Effector memory CD8-positive, alpha-beta T cell (primary cell): ENCODE measurements at regions not wholly inside any gene's neighbourhood (a gene's known extent, or its start where the extent isn't known, plus 50 kb on each side); places are given as distances from the start of the nearest gene placed in this dataset.

Source experiments
- ATAC-seq: fragments of 150-1000 bp; cut with Tn5 transposase; replicated peaks from 2 replicates; pipeline ENCODE4 v1.10.0; 2021; ENCODE audit warnings: mild to moderate bottlenecking, moderate library complexity
- DNase-seq, 3 experiments: peaks; one replicate each; pipeline ENCODE4 v3.0.0; 2021
- H3K27ac Mint-ChIP-seq, 2 donors: one replicate each; pipeline ENCODE4 v1.8.0; 2022; ENCODE audit warnings: mild to moderate bottlenecking in 2 of 2, mixed read lengths in 2 of 2, moderate library complexity in 2 of 2
- H3K27me3 Mint-ChIP-seq, 2 donors: one replicate each; pipeline ENCODE4 v1.8.0; 2022; ENCODE audit warnings: mixed read lengths in 2 of 2
- H3K36me3 Mint-ChIP-seq: one replicate; pipeline ENCODE4 v1.8.0; 2022; ENCODE audit warnings: mild to moderate bottlenecking, moderate library complexity, mixed read lengths; ENCODE audit not compliant: insufficient read depth
- H3K4me1 Mint-ChIP-seq, 2 donors: one replicate each; pipeline ENCODE4 v1.8.0; 2022; ENCODE audit warnings: low read depth in 2 of 2, mixed read lengths in 2 of 2
- H3K4me3 Mint-ChIP-seq, 2 donors: one replicate each; pipeline ENCODE4 v1.8.0; 2022; ENCODE audit warnings: mild to moderate bottlenecking in 2 of 2, mixed read lengths in 2 of 2, moderate library complexity in 2 of 2
- H3K9me3 Mint-ChIP-seq, 2 donors: one replicate each; pipeline ENCODE4 v1.8.0; 2022; ENCODE audit warnings: mixed read lengths in 2 of 2

DNA sequence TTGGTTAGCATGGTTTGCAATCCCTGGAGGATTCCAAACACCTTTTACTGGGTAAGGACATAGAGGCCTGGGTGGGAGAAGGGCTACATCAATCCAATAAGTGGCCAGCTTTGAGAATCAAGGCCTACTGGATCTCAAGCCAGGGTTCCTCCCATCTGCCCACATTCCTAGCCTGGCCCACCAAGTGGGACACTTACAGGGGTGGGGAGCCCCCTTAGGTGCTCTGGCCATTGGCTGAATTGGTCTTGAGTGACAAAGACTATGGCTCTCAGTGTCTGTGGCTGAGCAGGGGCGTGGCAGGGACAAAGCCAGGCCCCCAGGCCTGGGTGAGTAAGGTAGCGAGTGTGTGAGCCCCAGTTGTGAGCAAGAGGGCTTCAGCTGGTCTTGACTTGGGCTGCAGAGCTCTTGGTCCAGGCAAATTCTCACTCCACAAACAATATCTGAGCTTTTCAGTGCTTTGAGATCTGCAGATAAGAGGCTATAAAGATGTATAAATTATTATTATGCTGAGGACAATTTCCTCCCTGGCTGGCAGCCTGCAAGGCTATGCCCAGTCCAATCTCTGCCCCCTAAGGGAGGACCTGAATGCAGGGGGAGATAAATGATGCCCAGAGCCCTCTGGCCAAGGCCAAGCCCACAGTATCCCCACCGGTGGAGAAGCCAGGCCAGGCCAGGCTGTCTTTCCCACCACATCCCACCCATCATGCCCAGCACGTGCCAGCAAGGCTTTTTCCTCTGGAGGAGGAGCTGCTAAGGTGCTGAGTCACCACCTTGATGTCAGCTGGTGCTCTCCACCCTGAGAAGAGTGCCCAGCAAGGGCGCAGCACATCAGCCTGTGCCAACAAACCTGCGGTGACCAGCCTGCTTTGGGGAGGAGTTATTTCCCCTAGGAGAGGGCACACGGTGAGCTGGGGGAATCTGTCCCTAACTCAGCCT lies 80.7 kb upstream of the DUSP5 start:
- ATAC-seq (no peak), DNase-seq (no peak)
- Mint-ChIP-seq H3K4me3 (no peak overlapping the region), H3K27ac (no peak overlapping the region), H3K9me3 (no peaks in the 10 kb centered on the region), H3K36me3 (peaks cover 11% of the 10 kb centered on the region), H3K27me3 (no peaks in the 10 kb centered on the region), H3K4me1 (peaks cover 65 to 73% of the 10 kb centered on the region in 2 donors)

DNA sequence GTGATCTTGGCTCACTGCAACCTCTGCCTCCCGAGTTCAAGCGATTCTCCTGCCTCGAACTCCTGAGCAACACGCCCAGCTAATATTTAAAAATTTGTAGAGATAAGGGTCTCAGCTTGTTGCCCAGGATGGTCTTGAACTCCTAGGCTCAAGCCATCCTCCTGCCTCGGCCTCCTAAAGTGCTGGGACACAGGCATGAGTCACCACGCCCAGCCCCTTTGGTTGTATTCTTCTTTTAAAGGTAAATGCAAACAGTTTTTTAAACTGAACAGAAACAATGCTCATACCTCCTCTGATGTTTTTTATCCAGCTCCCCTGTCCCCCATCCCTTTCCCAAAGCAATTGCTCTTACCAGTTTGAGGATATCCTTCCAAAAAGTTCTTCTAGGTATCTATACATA lies 79.5 kb upstream of the DUSP5 start:
- no peaks in the 10 kb centered on the region for H3K9me3 Mint-ChIP-seq
- no peak overlapping the region for H3K27ac Mint-ChIP-seq
- peak overlapping the region in 1 of 2 donors; percentile 20 for H3K4me3 Mint-ChIP-seq
- no peaks in the 10 kb centered on the region for H3K27me3 Mint-ChIP-seq
- DNase-seq (no peak), ATAC-seq (no peak)
- peaks cover 58 to 61% of the 10 kb centered on the region in 2 donors for H3K4me1 Mint-ChIP-seq
- peaks cover 11% of the 10 kb centered on the region for H3K36me3 Mint-ChIP-seq

DNA sequence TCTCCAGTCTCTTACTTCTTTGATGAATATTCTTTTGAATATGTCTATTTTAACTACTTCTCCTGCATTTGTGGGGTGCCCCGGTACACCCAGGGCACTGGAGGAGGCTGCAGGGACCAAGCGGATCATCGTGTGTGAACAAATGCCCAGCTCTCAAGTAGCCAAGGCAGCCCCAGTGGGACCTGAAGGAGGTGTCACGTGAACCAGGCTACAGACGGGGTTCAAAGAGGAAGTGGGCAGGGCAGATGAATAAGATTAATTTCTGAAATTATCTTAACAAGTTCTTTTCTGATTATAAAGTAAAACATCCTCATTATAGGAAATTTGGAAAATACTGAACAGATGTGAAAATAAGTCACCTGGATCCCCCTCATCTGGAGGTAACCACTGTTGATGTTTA lies 78.4 kb upstream of the DUSP5 start:
- H3K4me3 Mint-ChIP-seq = peak overlapping the region; percentile 17 to 49
- H3K27me3 Mint-ChIP-seq = no peaks in the 10 kb centered on the region
- peaks cover 10% of the 10 kb centered on the region for H3K36me3 Mint-ChIP-seq
- no peaks in the 10 kb centered on the region for H3K9me3 Mint-ChIP-seq
- peaks cover 49 to 51% of the 10 kb centered on the region in 2 donors for H3K4me1 Mint-ChIP-seq
- DNase-seq (no peak), ATAC-seq (no peak)
- H3K27ac Mint-ChIP-seq = peak overlapping the region; percentile 7 to 46

DNA sequence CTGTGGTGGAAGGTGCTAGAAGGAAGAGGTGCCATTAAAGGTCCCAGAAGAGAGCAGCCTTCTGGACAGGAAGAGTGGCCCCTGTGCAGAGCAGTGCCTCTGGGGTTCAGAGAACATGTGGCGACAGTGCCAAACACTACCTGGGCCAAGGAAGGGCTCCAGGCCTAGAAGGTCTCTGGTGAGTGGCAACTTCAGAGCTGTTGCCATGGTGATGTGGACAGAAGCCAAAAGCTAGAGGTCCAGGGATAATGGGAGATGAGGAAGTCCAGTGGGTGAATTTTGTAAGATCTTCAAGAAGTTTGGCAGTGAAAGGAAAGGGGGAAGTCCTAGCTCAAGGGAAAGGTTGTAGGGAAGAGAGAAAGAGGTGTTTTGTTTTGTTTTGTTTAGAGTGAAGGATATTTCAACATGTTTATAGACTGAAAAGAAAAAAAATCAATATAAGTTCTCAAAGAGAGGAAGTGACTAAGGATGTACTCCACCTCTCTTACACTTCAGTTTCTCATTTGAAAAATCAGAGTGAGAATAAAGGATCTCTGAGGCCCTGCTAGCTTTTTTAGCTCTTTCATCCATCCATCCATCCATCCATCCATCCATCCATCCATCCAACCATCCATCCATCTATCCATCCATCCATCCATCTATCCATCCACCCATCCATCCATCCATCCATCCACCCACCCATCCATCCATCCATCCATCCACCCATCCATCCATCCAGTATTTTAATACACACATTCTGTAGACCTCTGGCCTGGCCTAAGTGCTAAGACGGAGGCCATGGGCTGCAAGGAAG lies 77.1 kb upstream of the DUSP5 start:
- Mint-ChIP-seq H3K4me1 (peaks cover 38 to 40% of the 10 kb centered on the region in 2 donors), H3K9me3 (no peaks in the 10 kb centered on the region), H3K27me3 (no peaks in the 10 kb centered on the region), H3K36me3 (no peaks in the 10 kb centered on the region), H3K4me3 (peak overlapping the region in 1 of 2 donors; percentile 49), H3K27ac (peak overlapping the region; percentile 1 to 89)
- no peak for DNase-seq
- ATAC-seq = peak; percentile 67

DNA sequence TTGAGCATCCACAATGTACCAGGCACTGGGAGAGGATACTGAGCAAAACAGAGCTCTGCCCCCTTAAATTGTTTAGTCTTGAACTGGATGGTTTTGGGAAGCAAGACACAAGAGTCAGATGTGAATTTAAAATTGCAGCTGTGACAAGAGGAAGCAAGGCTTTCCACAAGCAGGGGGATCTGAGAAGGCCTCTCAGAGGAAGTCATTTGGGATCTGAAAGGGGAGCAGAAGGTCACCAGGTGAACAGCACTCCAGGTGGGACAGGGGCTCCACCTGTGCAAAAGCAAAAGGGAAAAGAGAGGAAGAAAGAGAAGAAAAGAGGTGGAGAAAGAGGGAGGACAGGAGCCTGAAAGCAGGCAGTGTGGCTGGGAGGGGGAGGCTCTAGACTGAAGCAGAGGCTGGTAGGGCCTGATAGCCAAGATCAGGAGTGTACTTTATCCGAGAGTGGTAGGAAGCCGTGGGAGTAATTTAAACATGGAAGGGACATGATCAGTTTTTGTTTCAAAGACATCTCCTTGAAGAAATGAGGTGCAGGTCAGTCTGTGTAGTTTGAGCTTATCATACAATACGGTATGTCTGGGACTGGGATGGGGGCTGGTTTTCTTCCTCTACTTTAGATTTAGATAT lies 76.1 kb upstream of the DUSP5 start:
- Mint-ChIP-seq H3K4me3 (no peak overlapping the region), H3K36me3 (no peaks in the 10 kb centered on the region), H3K4me1 (peaks cover 37 to 42% of the 10 kb centered on the region in 2 donors), H3K27ac (peak overlapping the region in 1 of 2 donors; percentile 89), H3K27me3 (no peaks in the 10 kb centered on the region), H3K9me3 (no peaks in the 10 kb centered on the region)
- ATAC-seq = no peak
- no peak for DNase-seq

DNA sequence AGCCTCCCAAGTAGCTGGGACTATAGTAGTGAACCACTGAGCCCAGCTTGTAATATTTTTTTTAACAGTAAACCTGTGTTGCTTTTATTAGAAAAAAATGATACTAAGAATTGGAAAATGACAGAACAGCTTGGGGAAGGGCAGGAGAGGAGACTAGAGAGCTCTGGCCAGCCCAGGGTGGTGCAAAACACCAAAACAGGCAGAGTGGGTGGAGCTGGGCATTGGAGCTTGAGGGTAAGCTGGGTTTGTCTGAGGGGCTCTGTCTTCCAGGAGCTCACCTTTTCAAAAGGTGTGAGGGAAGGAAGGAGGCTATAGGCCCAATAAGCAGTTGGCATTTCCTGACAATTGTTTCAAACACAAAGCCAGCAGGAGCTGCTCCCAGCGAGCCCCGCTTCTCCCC lies 75.2 kb upstream of the DUSP5 start:
- Mint-ChIP-seq H3K4me3 (no peak overlapping the region), H3K9me3 (no peaks in the 10 kb centered on the region), H3K36me3 (no peaks in the 10 kb centered on the region), H3K4me1 (peaks cover 37 to 42% of the 10 kb centered on the region in 2 donors), H3K27ac (peak overlapping the region in 1 of 2 donors; percentile 89), H3K27me3 (no peaks in the 10 kb centered on the region)
- ATAC-seq (no peak), DNase-seq (no peak)

DNA sequence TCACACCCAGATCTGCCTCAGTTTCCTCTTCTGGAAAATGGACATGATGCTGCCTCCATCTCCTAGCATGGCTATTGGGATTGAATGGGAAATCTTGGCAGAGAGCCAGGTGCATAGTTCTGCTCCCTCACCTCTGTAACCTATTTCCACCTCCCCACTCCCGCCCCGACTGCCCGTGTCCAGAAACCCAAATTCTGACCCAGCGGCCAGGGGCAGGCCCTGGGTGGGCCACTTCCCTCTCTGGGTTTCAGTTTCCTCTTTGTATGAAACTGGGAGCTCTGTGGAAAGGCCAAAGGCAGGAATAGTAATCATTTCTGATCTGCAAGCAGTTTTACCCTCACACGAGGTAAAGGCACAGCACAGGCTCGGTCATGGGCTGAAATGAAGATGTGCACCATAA lies 74.1 kb upstream of the DUSP5 start:
- no peak overlapping the region for H3K27ac Mint-ChIP-seq
- no peak for ATAC-seq
- H3K36me3 Mint-ChIP-seq = peaks cover 3% of the 10 kb centered on the region
- H3K4me1 Mint-ChIP-seq = peaks cover 35 to 39% of the 10 kb centered on the region in 2 donors
- no peaks in the 10 kb centered on the region for H3K27me3 Mint-ChIP-seq
- no peaks in the 10 kb centered on the region for H3K9me3 Mint-ChIP-seq
- no peak for DNase-seq
- no peak overlapping the region for H3K4me3 Mint-ChIP-seq

DNA sequence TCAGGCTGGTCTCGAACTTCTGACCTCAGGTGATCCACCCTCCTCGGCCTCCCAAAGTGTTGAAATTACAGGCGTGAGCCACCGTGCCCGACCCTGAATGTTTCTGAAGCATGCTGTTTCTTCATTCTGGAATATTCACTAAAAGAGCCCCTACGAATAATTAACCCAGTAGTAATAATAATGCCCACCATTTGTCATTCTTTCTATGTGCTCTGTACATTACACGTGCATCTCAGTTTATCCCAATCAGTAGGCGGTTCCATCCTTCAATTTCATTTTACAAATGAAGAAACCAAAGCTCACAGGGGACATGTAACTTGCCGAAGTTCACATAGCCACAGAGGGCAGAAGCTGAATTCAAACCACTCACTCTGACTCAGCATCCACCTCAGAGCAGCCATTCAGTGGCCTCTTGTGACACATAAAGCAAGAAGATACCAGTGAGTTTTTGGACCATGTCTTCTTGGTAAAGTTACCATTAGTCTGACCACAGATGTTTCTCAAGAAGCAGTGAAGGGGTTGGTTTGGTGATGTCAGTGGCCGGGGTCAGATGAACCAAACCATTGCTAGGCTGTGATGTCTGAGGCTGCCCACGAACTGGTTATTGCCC lies 71.9 kb upstream of the DUSP5 start:
- no peak overlapping the region for H3K4me3 Mint-ChIP-seq
- peak; percentile 71 for ATAC-seq
- peaks cover 3% of the 10 kb centered on the region for H3K36me3 Mint-ChIP-seq
- DNase-seq = no peak
- peaks cover 17 to 29% of the 10 kb centered on the region in 2 donors for H3K4me1 Mint-ChIP-seq
- H3K27ac Mint-ChIP-seq = peak overlapping the region in 1 of 2 donors; percentile 49
- no peaks in the 10 kb centered on the region for H3K27me3 Mint-ChIP-seq
- no peaks in the 10 kb centered on the region for H3K9me3 Mint-ChIP-seq

DNA sequence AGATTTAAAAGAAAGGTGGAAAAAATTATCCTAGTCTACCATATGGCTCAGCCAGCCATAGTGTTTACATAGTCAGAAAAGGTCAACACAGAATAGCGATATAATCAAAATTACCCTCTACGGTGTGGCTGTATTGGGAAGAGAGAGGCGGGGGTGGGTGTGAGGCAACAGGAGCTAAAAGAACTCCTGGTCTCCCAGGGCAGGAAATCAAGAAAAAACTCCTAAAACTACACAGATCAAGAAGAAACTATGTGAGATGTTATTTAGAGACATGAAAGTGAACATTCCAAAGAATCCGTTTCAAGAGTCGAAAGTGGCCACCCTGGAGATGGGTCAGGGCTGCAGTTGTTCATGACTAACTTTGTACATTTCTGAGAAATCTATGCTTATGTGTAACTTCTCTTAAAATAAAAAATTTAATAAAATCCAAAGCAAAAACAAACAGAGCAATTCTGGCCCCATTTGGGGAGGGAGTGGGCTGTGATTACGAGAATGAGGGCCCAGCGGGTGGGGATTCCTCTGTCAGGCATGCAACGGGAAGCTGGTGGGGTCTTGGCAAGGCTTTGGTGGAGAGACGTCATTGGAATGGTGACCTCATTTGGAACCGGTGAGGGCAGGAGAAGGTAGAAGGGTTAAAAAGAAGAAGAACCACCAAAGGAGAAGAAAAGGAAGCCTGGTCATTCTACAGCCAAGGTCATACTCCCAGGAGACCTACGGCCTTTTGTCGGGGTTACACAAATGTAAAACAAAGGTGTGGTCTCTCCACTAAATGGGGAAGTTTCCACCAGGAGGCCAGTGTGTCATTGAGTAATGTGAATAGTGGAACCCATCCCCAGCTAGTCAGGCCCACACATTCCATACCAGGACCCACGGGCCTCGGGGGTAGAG lies 71.2 kb upstream of the DUSP5 start:
- Mint-ChIP-seq H3K36me3 (peaks cover 3% of the 10 kb centered on the region), H3K4me3 (no peak overlapping the region), H3K27ac (peak overlapping the region in 1 of 2 donors; percentile 49), H3K9me3 (no peaks in the 10 kb centered on the region), H3K4me1 (peaks cover 13 to 24% of the 10 kb centered on the region in 2 donors), H3K27me3 (no peaks in the 10 kb centered on the region)
- DNase-seq = no peak
- no peak for ATAC-seq

DNA sequence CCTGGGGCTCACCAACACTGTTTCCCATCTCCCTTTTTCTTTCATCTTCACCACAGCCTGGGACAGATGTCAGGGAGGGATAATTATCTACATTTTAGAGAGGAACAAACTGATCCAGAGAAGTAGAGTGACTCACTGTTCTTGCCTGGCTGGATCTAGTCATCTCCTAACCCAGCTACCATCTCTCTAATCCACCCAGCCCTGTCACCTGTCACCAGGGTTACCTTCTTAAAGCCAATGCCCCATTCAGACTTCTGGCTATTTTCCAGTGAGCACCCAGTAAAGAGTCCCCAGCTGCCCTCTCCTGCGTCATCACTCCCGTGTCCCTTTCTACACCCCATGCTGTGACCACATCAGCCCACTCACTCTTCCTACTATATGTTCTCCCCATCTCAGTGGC lies 68.4 kb upstream of the DUSP5 start:
- H3K4me3 Mint-ChIP-seq = no peak overlapping the region
- no peak for DNase-seq
- peak overlapping the region in 1 of 2 donors; percentile 1 for H3K27ac Mint-ChIP-seq
- H3K9me3 Mint-ChIP-seq = peaks cover 0 to 2% of the 10 kb centered on the region in 2 donors
- H3K4me1 Mint-ChIP-seq = peaks cover 17 to 31% of the 10 kb centered on the region in 2 donors
- no peaks in the 10 kb centered on the region for H3K27me3 Mint-ChIP-seq
- peaks cover 3% of the 10 kb centered on the region for H3K36me3 Mint-ChIP-seq
- no peak for ATAC-seq

DNA sequence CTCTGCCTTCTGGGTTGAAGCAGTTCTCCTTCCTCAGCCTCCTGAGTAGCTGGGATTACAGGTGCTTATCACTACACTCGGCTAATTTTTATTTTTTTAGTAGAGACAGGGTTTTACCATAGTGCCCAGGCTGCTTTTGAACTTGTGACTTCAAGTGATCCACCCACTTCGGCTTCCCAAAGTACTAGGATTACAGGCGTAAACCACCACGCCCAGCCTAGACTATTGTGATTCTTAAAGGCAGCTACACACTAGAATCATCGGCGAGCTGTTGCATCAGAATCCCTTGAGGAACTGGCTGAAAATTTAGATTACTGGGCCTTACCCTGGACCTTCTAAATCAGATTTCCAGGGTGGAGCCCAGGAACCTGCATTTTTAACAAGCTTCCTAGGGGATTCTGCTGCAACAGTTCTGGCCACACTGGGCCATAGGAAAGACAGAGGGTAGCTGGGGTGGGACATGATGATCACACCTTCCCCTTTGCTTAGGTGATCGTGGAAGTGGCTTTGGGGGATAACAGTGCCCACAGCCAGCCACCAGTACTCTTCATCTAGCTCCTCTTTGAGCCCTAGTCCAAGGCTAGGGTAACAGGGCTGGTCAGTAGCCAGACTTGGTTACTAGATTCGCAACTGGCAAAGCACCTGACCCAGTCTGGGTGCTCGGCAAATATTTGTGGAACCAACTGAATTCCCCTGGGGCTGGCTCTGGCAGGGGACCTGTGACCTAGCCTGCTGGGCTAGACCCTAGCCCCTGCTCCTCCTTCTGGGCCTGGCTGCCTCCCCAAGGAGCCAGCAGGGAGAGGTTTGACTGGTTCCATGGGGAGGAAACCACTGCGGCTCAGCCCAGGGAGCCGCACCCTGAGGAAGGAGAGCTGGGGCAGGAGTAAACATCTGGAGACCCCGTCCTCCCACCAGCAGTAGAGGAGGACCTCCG lies 67.1 kb upstream of the DUSP5 start:
- peaks cover 0 to 2% of the 10 kb centered on the region in 2 donors for H3K9me3 Mint-ChIP-seq
- H3K27ac Mint-ChIP-seq = no peak overlapping the region
- peaks cover 16 to 29% of the 10 kb centered on the region in 2 donors for H3K4me1 Mint-ChIP-seq
- no peak overlapping the region for H3K4me3 Mint-ChIP-seq
- DNase-seq (no peak), ATAC-seq (no peak)
- peaks cover 3% of the 10 kb centered on the region for H3K36me3 Mint-ChIP-seq
- H3K27me3 Mint-ChIP-seq = no peaks in the 10 kb centered on the region
